ENCODE measurements at regions not wholly inside any gene's neighbourhood (a gene's known extent, or its start where the extent isn't known, plus 50 kb on each side); places are given as distances from the start of the nearest gene placed in this dataset.
"Not testable (repeated sequence)": the region's sequence is repeated elsewhere in the genome, so short reads cannot be mapped to it uniquely, and the experiment has no call there.

- no peak for DNase-seq
These were observed 328.7 kb upstream of the B3GAT1 start for GRCh38 chr11:134740590-134741261.

GRCh38 chr11:134739136-134739535, 327.1 kb upstream of the B3GAT1 start:
- no peak for DNase-seq

- DNase-seq: no peak
These were observed 326.5 kb upstream of the B3GAT1 start for GRCh38 chr11:134738581-134738980.

GRCh38 chr11:134737563-134738510, 325.8 kb upstream of the B3GAT1 start:
- no peak for DNase-seq

GRCh38 chr11:134736251-134736947, 324.4 kb upstream of the B3GAT1 start:
- DNase-seq: no peak

GRCh38 chr11:134734894-134735293, 322.9 kb upstream of the B3GAT1 start:
- DNase-seq: no peak

- DNase-seq: no peak
These were observed 322.3 kb upstream of the B3GAT1 start for GRCh38 chr11:134734141-134734845.

GRCh38 chr11:134733646-134734045, 321.6 kb upstream of the B3GAT1 start:
- DNase-seq: no peak

- DNase-seq: no peak
These were observed 319.3 kb upstream of the B3GAT1 start for GRCh38 chr11:134731213-134731961.

GRCh38 chr11:134730561-134731212, 318.6 kb upstream of the B3GAT1 start:
- no peak for DNase-seq

GRCh38 chr11:134730101-134730500, 318.1 kb upstream of the B3GAT1 start:
- no peak for DNase-seq

- no peak for DNase-seq
These were observed 316.1 kb upstream of the B3GAT1 start for GRCh38 chr11:134728186-134728585.

- DNase-seq: no peak
These were observed 315.6 kb upstream of the B3GAT1 start for GRCh38 chr11:134727636-134728035.

GRCh38 chr11:134727204-134727603, 315.2 kb upstream of the B3GAT1 start:
- DNase-seq: no peak

- DNase-seq: no peak
These were observed 313.9 kb upstream of the B3GAT1 start for GRCh38 chr11:134725716-134726639.

GRCh38 chr11:134725211-134725610, 313.2 kb upstream of the B3GAT1 start:
- no peak for DNase-seq

GRCh38 chr11:134724779-134725140, 312.7 kb upstream of the B3GAT1 start:
- no peak for DNase-seq

GRCh38 chr11:134724106-134724778, 312.2 kb upstream of the B3GAT1 start:
- no peak for DNase-seq

GRCh38 chr11:134720691-134721070, 308.6 kb upstream of the B3GAT1 start:
- not testable (repeated sequence) for DNase-seq
